ENCODE measurements at regions not wholly inside any gene's neighbourhood (a gene's known extent, or its start where the extent isn't known, plus 50 kb on each side); places are given as distances from the start of the nearest gene placed in this dataset.
"Not testable (repeated sequence)": the region's sequence is repeated elsewhere in the genome, so short reads cannot be mapped to it uniquely, and the experiment has no call there.

- Histone ChIP-seq H2AFZ (ENCODE audit: low read depth, low read length) (no peak overlapping the region), H3K4me3 (ENCODE audit: low read length) (no peak overlapping the region), H3K9me3 (ENCODE audit: low read length) (no peaks in the 10 kb centered on the region), H3K4me1 (ENCODE audit: insufficient read depth, low read length) (no peaks in the 10 kb centered on the region), H3K36me3 (ENCODE audit: insufficient read depth, low read length) (no peaks in the 10 kb centered on the region), H3K27me3 (ENCODE audit: insufficient read depth, low read length) (no peaks in the 10 kb centered on the region)
Observed at GRCh38 chr4:181860157-181860556, 383.0 kb upstream of the TENM3 start.

DNA sequence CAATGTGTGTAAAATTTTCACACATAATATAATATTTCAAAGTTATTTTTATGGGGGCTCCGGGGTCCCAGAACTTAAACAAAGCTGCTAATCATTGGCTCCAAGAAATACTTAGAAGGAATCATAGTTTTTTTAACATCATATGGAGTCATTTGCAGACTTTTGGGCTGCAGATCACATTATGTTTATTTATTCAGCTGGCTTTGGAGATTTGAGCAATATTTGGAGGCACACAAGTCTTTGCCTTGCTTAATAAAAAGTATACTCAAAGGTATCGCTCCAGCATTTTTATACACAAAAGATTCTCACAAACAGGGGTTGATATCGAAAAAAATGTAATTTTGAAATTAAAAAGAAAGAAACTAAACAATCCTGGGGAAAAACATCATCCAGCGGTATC lies 382.5 kb upstream of the TENM3 start:
- Histone ChIP-seq H2AFZ (ENCODE audit: low read depth, low read length) (no peak overlapping the region), H3K4me1 (ENCODE audit: insufficient read depth, low read length) (no peaks in the 10 kb centered on the region), H3K36me3 (ENCODE audit: insufficient read depth, low read length) (no peaks in the 10 kb centered on the region), H3K27me3 (ENCODE audit: insufficient read depth, low read length) (no peaks in the 10 kb centered on the region), H3K9me3 (ENCODE audit: low read length) (no peaks in the 10 kb centered on the region), H3K4me3 (ENCODE audit: low read length) (no peak overlapping the region)

DNA sequence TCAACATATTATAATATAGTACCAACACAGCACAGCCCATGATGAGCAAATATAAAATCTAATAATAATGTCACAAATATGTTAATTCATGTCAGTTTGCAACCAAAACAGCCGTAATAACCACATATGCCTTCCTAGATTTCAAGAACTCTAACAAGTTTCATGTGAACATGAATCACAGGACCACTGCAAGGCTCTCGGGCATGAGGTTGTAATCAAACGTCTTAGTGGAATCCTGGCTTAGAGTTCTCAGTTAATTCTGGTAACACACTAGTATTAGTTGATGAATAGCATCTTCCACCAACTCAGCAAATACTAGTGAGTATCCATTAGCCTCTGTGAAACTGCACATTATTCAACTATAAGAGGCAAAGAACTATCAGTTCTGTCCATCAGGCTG lies 379.3 kb upstream of the TENM3 start:
- Histone ChIP-seq H3K9me3 (ENCODE audit: low read length) (no peaks in the 10 kb centered on the region), H3K27me3 (ENCODE audit: insufficient read depth, low read length) (no peaks in the 10 kb centered on the region), H3K36me3 (ENCODE audit: insufficient read depth, low read length) (no peaks in the 10 kb centered on the region), H2AFZ (ENCODE audit: low read depth, low read length) (no peak overlapping the region), H3K4me1 (ENCODE audit: insufficient read depth, low read length) (no peaks in the 10 kb centered on the region), H3K4me3 (ENCODE audit: low read length) (no peak overlapping the region)

- no peaks in the 10 kb centered on the region for H3K27me3 ChIP-seq (ENCODE audit: insufficient read depth, low read length)
- H3K4me1 ChIP-seq (ENCODE audit: insufficient read depth, low read length) = no peaks in the 10 kb centered on the region
- H3K9me3 ChIP-seq (ENCODE audit: low read length) = no peaks in the 10 kb centered on the region
- H2AFZ ChIP-seq (ENCODE audit: low read depth, low read length) = no peak overlapping the region
- H3K4me3 ChIP-seq (ENCODE audit: low read length) = no peak overlapping the region
- no peaks in the 10 kb centered on the region for H3K36me3 ChIP-seq (ENCODE audit: insufficient read depth, low read length)
Observed at GRCh38 chr4:181870326-181870725, 372.9 kb upstream of the TENM3 start.

- Histone ChIP-seq H3K4me1 (ENCODE audit: insufficient read depth, low read length) (no peaks in the 10 kb centered on the region), H3K36me3 (ENCODE audit: insufficient read depth, low read length) (no peaks in the 10 kb centered on the region), H3K9me3 (ENCODE audit: low read length) (no peaks in the 10 kb centered on the region), H3K27me3 (ENCODE audit: insufficient read depth, low read length) (no peaks in the 10 kb centered on the region), H3K4me3 (ENCODE audit: low read length) (no peak overlapping the region), H2AFZ (ENCODE audit: low read depth, low read length) (no peak overlapping the region)
Observed at GRCh38 chr4:181874602-181875001, 368.6 kb upstream of the TENM3 start.

GRCh38 chr4:181877329-181877848 lies 365.8 kb upstream of the TENM3 start:
- H2AFZ ChIP-seq (ENCODE audit: low read depth, low read length) = no peak overlapping the region

DNA sequence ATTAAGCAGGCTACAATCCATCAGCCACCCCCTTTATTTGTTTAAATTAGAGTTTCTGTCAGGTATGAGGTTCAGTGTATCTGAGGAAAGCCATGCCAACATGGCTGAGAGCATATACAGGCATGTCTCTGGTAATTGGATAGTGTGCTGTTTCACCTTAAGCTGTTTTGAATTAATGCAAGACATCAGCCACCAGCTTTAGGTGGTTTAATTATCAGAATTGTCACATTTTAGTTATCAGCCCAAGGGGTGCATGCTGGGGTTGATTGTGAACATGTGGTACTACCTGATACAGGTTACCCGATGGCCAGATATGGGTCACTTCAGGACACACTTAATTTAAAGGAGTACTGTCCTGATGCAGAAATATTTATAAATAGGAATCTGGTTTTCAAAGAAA lies 353.2 kb upstream of the TENM3 start:
- H3K4me3 ChIP-seq (ENCODE audit: low read length) = no peak overlapping the region
- no peak overlapping the region for H2AFZ ChIP-seq (ENCODE audit: low read depth, low read length)
- H3K9me3 ChIP-seq (ENCODE audit: low read length) = peaks cover 2% of the 10 kb centered on the region
- H3K27me3 ChIP-seq (ENCODE audit: insufficient read depth, low read length) = no peaks in the 10 kb centered on the region
- no peaks in the 10 kb centered on the region for H3K36me3 ChIP-seq (ENCODE audit: insufficient read depth, low read length)
- no peaks in the 10 kb centered on the region for H3K4me1 ChIP-seq (ENCODE audit: insufficient read depth, low read length)

More at GRCh38 chr4:181877329-181877848, 365.8 kb upstream of the TENM3 start:
- Histone ChIP-seq H3K4me3 (ENCODE audit: low read length) (no peak overlapping the region), H3K9me3 (ENCODE audit: low read length) (no peaks in the 10 kb centered on the region), H3K4me1 (ENCODE audit: insufficient read depth, low read length) (no peaks in the 10 kb centered on the region), H3K27me3 (ENCODE audit: insufficient read depth, low read length) (no peaks in the 10 kb centered on the region), H3K36me3 (ENCODE audit: insufficient read depth, low read length) (no peaks in the 10 kb centered on the region)

- Histone ChIP-seq H3K4me3 (ENCODE audit: low read length) (no peak overlapping the region), H3K27me3 (ENCODE audit: insufficient read depth, low read length) (no peaks in the 10 kb centered on the region), H2AFZ (ENCODE audit: low read depth, low read length) (no peak overlapping the region), H3K9me3 (ENCODE audit: low read length) (peaks cover 2% of the 10 kb centered on the region), H3K4me1 (ENCODE audit: insufficient read depth, low read length) (no peaks in the 10 kb centered on the region), H3K36me3 (ENCODE audit: insufficient read depth, low read length) (no peaks in the 10 kb centered on the region)
Observed at GRCh38 chr4:181890911-181891310, 352.3 kb upstream of the TENM3 start.

DNA sequence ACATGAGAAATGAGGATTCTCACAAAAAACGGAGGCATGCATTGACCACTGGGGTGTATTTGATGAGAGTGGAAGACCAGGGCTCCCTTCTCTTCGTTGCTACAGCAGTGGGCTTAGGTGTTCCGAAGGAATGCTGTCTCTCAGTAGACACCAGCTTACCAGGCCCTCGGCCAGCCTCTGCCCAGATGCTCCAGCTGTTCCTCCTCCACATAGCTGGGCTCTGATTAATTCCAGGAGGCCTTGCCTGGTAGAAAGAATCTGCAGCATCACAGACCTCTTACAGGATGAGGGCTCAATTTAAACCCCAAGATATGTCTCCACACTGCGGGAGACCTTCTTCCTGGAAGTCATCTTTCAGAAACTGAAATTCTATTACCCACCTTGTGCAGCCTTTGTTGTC lies 346.6 kb upstream of the TENM3 start:
- H3K27me3 ChIP-seq (ENCODE audit: insufficient read depth, low read length) = no peaks in the 10 kb centered on the region
- no peak overlapping the region for H3K4me3 ChIP-seq (ENCODE audit: low read length)
- no peaks in the 10 kb centered on the region for H3K9me3 ChIP-seq (ENCODE audit: low read length)
- no peaks in the 10 kb centered on the region for H3K36me3 ChIP-seq (ENCODE audit: insufficient read depth, low read length)
- no peak overlapping the region for H2AFZ ChIP-seq (ENCODE audit: low read depth, low read length)
- H3K4me1 ChIP-seq (ENCODE audit: insufficient read depth, low read length) = no peaks in the 10 kb centered on the region

DNA sequence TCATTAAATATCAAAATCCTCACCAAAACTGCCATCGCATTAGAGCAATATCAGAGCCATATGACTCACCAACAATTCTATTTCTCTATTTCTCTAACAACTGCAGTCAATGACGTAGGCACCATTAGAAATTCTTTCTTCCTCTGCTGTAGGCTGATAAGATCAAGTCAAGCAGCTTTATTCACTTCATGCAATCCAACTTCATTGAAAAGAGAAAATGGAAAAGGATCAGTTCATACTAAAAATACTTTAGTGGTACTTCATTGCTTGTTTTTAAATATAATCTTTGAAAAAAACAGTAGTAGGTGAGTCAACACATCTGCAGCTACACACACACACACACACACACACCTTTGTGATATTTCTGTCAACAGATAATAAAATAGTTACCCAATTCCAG lies 345.3 kb upstream of the TENM3 start:
- H3K27me3 ChIP-seq (ENCODE audit: insufficient read depth, low read length) = no peaks in the 10 kb centered on the region
- no peaks in the 10 kb centered on the region for H3K4me1 ChIP-seq (ENCODE audit: insufficient read depth, low read length)
- H2AFZ ChIP-seq (ENCODE audit: low read depth, low read length) = no peak overlapping the region
- H3K4me3 ChIP-seq (ENCODE audit: low read length) = no peak overlapping the region
- no peaks in the 10 kb centered on the region for H3K36me3 ChIP-seq (ENCODE audit: insufficient read depth, low read length)
- no peaks in the 10 kb centered on the region for H3K9me3 ChIP-seq (ENCODE audit: low read length)

DNA sequence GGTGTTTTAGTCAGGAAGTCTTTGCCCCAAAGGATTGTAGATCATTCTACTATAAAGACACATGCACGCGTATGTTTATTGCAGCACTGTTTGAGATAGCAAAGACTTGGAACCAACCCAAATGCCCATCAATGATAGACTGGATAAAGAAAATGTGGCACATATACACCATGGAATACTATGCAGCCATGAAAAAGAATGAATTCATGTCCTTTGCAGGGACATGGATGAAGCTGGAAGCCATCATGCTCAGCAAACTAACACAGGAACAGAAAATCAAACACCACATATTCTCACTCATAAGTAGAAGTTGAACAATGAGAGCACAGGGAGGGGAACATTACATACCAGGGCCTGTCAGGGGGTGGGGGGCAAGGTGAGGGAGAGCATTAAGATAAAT lies 340.8 kb upstream of the TENM3 start:
- not testable (repeated sequence) for H3K4me3 ChIP-seq (ENCODE audit: low read length); H3K4me1 ChIP-seq (ENCODE audit: insufficient read depth, low read length); H3K9me3 ChIP-seq (ENCODE audit: low read length); H3K36me3 ChIP-seq (ENCODE audit: insufficient read depth, low read length); H3K27me3 ChIP-seq (ENCODE audit: insufficient read depth, low read length); H2AFZ ChIP-seq (ENCODE audit: low read depth, low read length)

GRCh38 chr4:181905708-181906107 lies 337.5 kb upstream of the TENM3 start:
- Histone ChIP-seq H2AFZ (ENCODE audit: low read depth, low read length) (no peak overlapping the region), H3K4me1 (ENCODE audit: insufficient read depth, low read length) (no peaks in the 10 kb centered on the region), H3K36me3 (ENCODE audit: insufficient read depth, low read length) (no peaks in the 10 kb centered on the region), H3K9me3 (ENCODE audit: low read length) (no peaks in the 10 kb centered on the region), H3K27me3 (ENCODE audit: insufficient read depth, low read length) (no peaks in the 10 kb centered on the region), H3K4me3 (ENCODE audit: low read length) (no peak overlapping the region)

GRCh38 chr4:181908168-181908567 lies 335.0 kb upstream of the TENM3 start:
- no peaks in the 10 kb centered on the region for H3K36me3 ChIP-seq (ENCODE audit: insufficient read depth, low read length)
- no peak overlapping the region for H2AFZ ChIP-seq (ENCODE audit: low read depth, low read length)
- no peaks in the 10 kb centered on the region for H3K4me1 ChIP-seq (ENCODE audit: insufficient read depth, low read length)
- H3K4me3 ChIP-seq (ENCODE audit: low read length) = no peak overlapping the region
- no peaks in the 10 kb centered on the region for H3K27me3 ChIP-seq (ENCODE audit: insufficient read depth, low read length)
- peaks cover 3% of the 10 kb centered on the region for H3K9me3 ChIP-seq (ENCODE audit: low read length)

- H3K4me1 ChIP-seq (ENCODE audit: insufficient read depth, low read length) = no peaks in the 10 kb centered on the region
- no peaks in the 10 kb centered on the region for H3K27me3 ChIP-seq (ENCODE audit: insufficient read depth, low read length)
- H2AFZ ChIP-seq (ENCODE audit: low read depth, low read length) = no peak overlapping the region
- no peaks in the 10 kb centered on the region for H3K36me3 ChIP-seq (ENCODE audit: insufficient read depth, low read length)
- no peak overlapping the region for H3K4me3 ChIP-seq (ENCODE audit: low read length)
- peaks cover 3% of the 10 kb centered on the region for H3K9me3 ChIP-seq (ENCODE audit: low read length)
Observed at GRCh38 chr4:181909368-181909767, 333.8 kb upstream of the TENM3 start.

All from neuron (in vitro differentiated cells).